NCI-H446 (cell line): ENCODE measurements at regions not wholly inside any gene's neighbourhood (a gene's known extent, or its start where the extent isn't known, plus 50 kb on each side); places are given as distances from the start of the nearest gene placed in this dataset.
"Not testable (repeated sequence)": the region's sequence is repeated elsewhere in the genome, so short reads cannot be mapped to it uniquely, and the experiment has no call there.

Experiments used
- DNase-seq, 2 experiments: peaks; one replicate each; lab custom pipeline; 2025; lab: John Stamatoyannopoulos, UW

GRCh38 chrX:144197057-144197456, 313.2 kb downstream of the UBE2NL start:
- DNase-seq, result not testable (repeated sequence)

- DNase-seq, result not testable (repeated sequence)
Observed at GRCh38 chrX:144202726-144203125, 318.9 kb downstream of the UBE2NL start.

GRCh38 chrX:144208360-144209024, 324.6 kb downstream of the UBE2NL start:
- DNase-seq, result not testable (repeated sequence)

- DNase-seq, result no peak
Observed at GRCh38 chrX:144214651-144215050, 330.8 kb downstream of the UBE2NL start.

GRCh38 chrX:144219035-144219434, 335.2 kb downstream of the UBE2NL start:
- no peak for DNase-seq

- DNase-seq, result not testable (repeated sequence)
Observed at GRCh38 chrX:144231116-144231785, 347.4 kb downstream of the UBE2NL start.

- no peak for DNase-seq
Observed at GRCh38 chrX:144253356-144253755, 369.5 kb downstream of the UBE2NL start.

GRCh38 chrX:144259054-144259453, 375.2 kb downstream of the UBE2NL start:
- DNase-seq, result peak in 1 of 2 experiments; percentile 1

GRCh38 chrX:144265641-144266040, 381.8 kb downstream of the UBE2NL start:
- DNase-seq, result no peak

- no peak for DNase-seq
Observed at GRCh38 chrX:144275367-144275766, 391.5 kb downstream of the UBE2NL start.

GRCh38 chrX:144275843-144276242, 392.0 kb downstream of the UBE2NL start:
- DNase-seq, result no peak

- DNase-seq, result no peak
Observed at GRCh38 chrX:144293229-144293628, 409.4 kb downstream of the UBE2NL start.

- no peak for DNase-seq
Observed at GRCh38 chrX:144295921-144296320, 412.1 kb downstream of the UBE2NL start.

GRCh38 chrX:144297221-144297620, 413.4 kb downstream of the UBE2NL start:
- no peak for DNase-seq

- DNase-seq, result no peak
Observed at GRCh38 chrX:144327495-144327894, 443.6 kb downstream of the UBE2NL start.

- no peak for DNase-seq
Observed at GRCh38 chrX:144333429-144333828, 449.6 kb downstream of the UBE2NL start.

GRCh38 chrX:144334577-144334976, 450.7 kb downstream of the UBE2NL start:
- DNase-seq, result no peak

- DNase-seq, result no peak
Observed at GRCh38 chrX:144335402-144335801, 451.5 kb downstream of the UBE2NL start.

GRCh38 chrX:144379156-144379555, 495.3 kb downstream of the UBE2NL start:
- no peak for DNase-seq

GRCh38 chrX:144388738-144389137, 504.9 kb downstream of the UBE2NL start:
- no peak for DNase-seq
